Neural cell (in vitro differentiated cells): ENCODE measurements at regions not wholly inside any gene's neighbourhood (a gene's known extent, or its start where the extent isn't known, plus 50 kb on each side); places are given as distances from the start of the nearest gene placed in this dataset.

ENCODE experiments used
- H2AFZ ChIP-seq: fragments of 200-600, 300-800 bp; sonication (generic), shearing (Covaris generic); 2 replicates; pipeline ENCODE4 v1.6.0; 2014; ENCODE audit warnings: low read depth, mild to moderate bottlenecking, antibody characterized with exemption, low read length, moderate library complexity
- H3F3A ChIP-seq: fragments of 200-600 bp; shearing (Covaris generic); 2 replicates; pipeline ENCODE4 v1.6.1; 2016; ENCODE audit warnings: mild to moderate bottlenecking, moderate library complexity, mixed read lengths, antibody characterized with exemption, low read length; ENCODE audit not compliant: insufficient read depth, poor library complexity, severe bottlenecking
- H3K27ac ChIP-seq: fragments of 200-600, 300-800 bp; sonication (generic), shearing (Covaris generic); 2 replicates; pipeline ENCODE4 v1.5.1; 2014; ENCODE audit warnings: mild to moderate bottlenecking, low read length, moderate library complexity
- H3K27me3 ChIP-seq: fragments of 300-800, 200-600 bp; sonication (generic), shearing (Covaris generic); 2 replicates; pipeline ENCODE4 v1.6.0; 2014; ENCODE audit warnings: mild to moderate bottlenecking, low read depth, low read length, moderate library complexity; ENCODE audit not compliant: insufficient read depth
- H3K36me3 ChIP-seq: fragments of 300-800, 200-600 bp; sonication (generic), shearing (Covaris generic); 2 replicates; pipeline ENCODE4 v1.5.1; 2014; ENCODE audit warnings: mild to moderate bottlenecking, antibody characterized with exemption, low read length, moderate library complexity; ENCODE audit not compliant: insufficient read depth
- H3K4me2 ChIP-seq: fragments of 300-800, 200-600 bp; sonication (generic), shearing (Covaris generic); 2 replicates; pipeline ENCODE4 v1.6.0; 2014; ENCODE audit warnings: mild to moderate bottlenecking, low read length
- H3K4me3 ChIP-seq: fragments of 300-800, 200-600 bp; sonication (generic), shearing (Covaris generic); 2 replicates; pipeline ENCODE4 v1.5.1; 2014; ENCODE audit warnings: mild to moderate bottlenecking, low read length, moderate library complexity
- H3K79me2 ChIP-seq: fragments of 200-600 bp; shearing (Covaris generic); replicated peaks from 2 replicates; pipeline ENCODE4 v1.6.0; 2014; ENCODE audit warnings: mild to moderate bottlenecking, low read length, moderate library complexity; ENCODE audit not compliant: insufficient read depth
- H3K9ac ChIP-seq: fragments of 300-800, 200-600 bp; sonication (generic), shearing (Covaris generic); 2 replicates; pipeline ENCODE4 v1.6.1; 2016; ENCODE audit warnings: mild to moderate bottlenecking, low read length, mixed read lengths
- H3K9me2 ChIP-seq: fragments of 200-600 bp; shearing (Covaris generic); 2 replicates; pipeline ENCODE4 v1.6.1; 2016; ENCODE audit warnings: mild to moderate bottlenecking, low read length, mixed read lengths; ENCODE audit not compliant: insufficient read depth
- H3K9me3 ChIP-seq: fragments of 200-600, 300-800 bp; sonication (generic), shearing (Covaris generic); 2 replicates; pipeline ENCODE4 v1.6.1; 2016; ENCODE audit warnings: mild to moderate bottlenecking, mixed run types, low read length, moderate library complexity, mixed read lengths
- H4K20me1 ChIP-seq: fragments of 200-600 bp; shearing (Covaris generic); 2 replicates; pipeline ENCODE4 v1.6.1; 2016; ENCODE audit warnings: mild to moderate bottlenecking, mixed run types; ENCODE audit not compliant: insufficient read depth
- CTCF ChIP-seq: fragments of 450-650 bp; IDR thresholded peaks from 2 replicates; pipeline ENCODE4 v1.5.1; 2014; ENCODE audit warnings: antibody characterized with exemption, mild to moderate bottlenecking, moderate library complexity; ENCODE audit not compliant: poor library complexity, severe bottlenecking
- EP300 ChIP-seq: fragments of 450-650 bp; conservative IDR thresholded peaks from 2 replicates; pipeline ENCODE4 v1.6.1; 2014; ENCODE audit warnings: antibody characterized with exemption, mild to moderate bottlenecking, moderate library complexity; ENCODE audit not compliant: poor library complexity, severe bottlenecking
- EZH2 ChIP-seq: fragments of 200-600, 300-800 bp; shearing (Covaris generic), sonication (generic); IDR thresholded peaks from 2 replicates; pipeline ENCODE4 v1.6.1; 2014; ENCODE audit warnings: antibody characterized with exemption, low read length, borderline replicate concordance, mild to moderate bottlenecking; ENCODE audit not compliant: insufficient read depth, poor library complexity, severe bottlenecking
- MXI1 ChIP-seq: fragments of 450-650 bp; conservative IDR thresholded peaks from 2 replicates; pipeline ENCODE4 v1.6.1; 2014; ENCODE audit warnings: antibody characterized with exemption, mild to moderate bottlenecking; ENCODE audit not compliant: poor library complexity, severe bottlenecking
- POLR2AphosphoS5 ChIP-seq: IDR thresholded peaks from 2 replicates; pipeline ENCODE4 v1.6.1; 2012
- RAD21 ChIP-seq: fragments of 450-650 bp; conservative IDR thresholded peaks from 2 replicates; pipeline ENCODE4 v1.6.1; 2014; ENCODE audit warnings: antibody characterized with exemption, mild to moderate bottlenecking, moderate library complexity
- REST ChIP-seq: IDR thresholded peaks from 2 replicates; pipeline ENCODE4 v1.6.1; 2012; ENCODE audit warnings: borderline replicate concordance
- SMC3 ChIP-seq: fragments of 450-650 bp; conservative IDR thresholded peaks from 2 replicates; pipeline ENCODE4 v1.6.1; 2014; ENCODE audit warnings: antibody characterized with exemption, mild to moderate bottlenecking, moderate library complexity; ENCODE audit not compliant: poor library complexity
- TAF1 ChIP-seq: IDR thresholded peaks from 2 replicates; pipeline ENCODE4 v1.6.1; 2012; ENCODE audit warnings: low read depth

- H3K9me2 ChIP-seq = no peaks in the 10 kb centered on the region
- no peak overlapping the region for H3K4me2 ChIP-seq
- H3K27me3 ChIP-seq = no peaks in the 10 kb centered on the region
- no peak overlapping the region for H2AFZ ChIP-seq
- no peak overlapping the region for H3K4me3 ChIP-seq
- H4K20me1 ChIP-seq = no peaks in the 10 kb centered on the region
- no peak overlapping the region for H3K27ac ChIP-seq
- H3F3A ChIP-seq = no peaks in the 10 kb centered on the region
- H3K36me3 ChIP-seq = no peaks in the 10 kb centered on the region
- H3K79me2 ChIP-seq = no peaks in the 10 kb centered on the region
- no peak overlapping the region for H3K9ac ChIP-seq
- no peak for TF ChIP-seq MXI1
- TF ChIP-seq REST = no peak
- no peaks in the 10 kb centered on the region for H3K9me3 ChIP-seq
These were observed 132.2 kb downstream of the GLUL start for GRCh38 chr1:182259229-182259872.

GRCh38 chr1:182257369-182258063 is 134.1 kb downstream of the GLUL start:
- Histone ChIP-seq H3F3A (no peaks in the 10 kb centered on the region), H3K4me3 (no peak overlapping the region), H3K9ac (no peak overlapping the region), H4K20me1 (no peaks in the 10 kb centered on the region), H3K27me3 (no peaks in the 10 kb centered on the region), H2AFZ (no peak overlapping the region), H3K36me3 (no peaks in the 10 kb centered on the region), H3K79me2 (no peaks in the 10 kb centered on the region), H3K9me2 (no peaks in the 10 kb centered on the region), H3K9me3 (no peaks in the 10 kb centered on the region), H3K27ac (no peak overlapping the region), H3K4me2 (no peak overlapping the region)
- TF ChIP-seq POLR2AphosphoS5 (no peak), SMC3 (no peak), EZH2 (no peak), TAF1 (no peak), CTCF (no peak), REST (no peak), EP300 (no peak), MXI1 (no peak), RAD21 (no peak)
